Activated CD4-positive, alpha-beta memory T cell treated with anti-CD3 and anti-CD28 coated beads, Interleukin-2, amount 10 ng/mL, durations not matched to agents 7 days and 5 days (primary cell): ENCODE measurements at regions not wholly inside any gene's neighbourhood (a gene's known extent, or its start where the extent isn't known, plus 50 kb on each side); places are given as distances from the start of the nearest gene placed in this dataset.
"Not testable (repeated sequence)": the region's sequence is repeated elsewhere in the genome, so short reads cannot be mapped to it uniquely, and the experiment has no call there.

Experiments used
- CTCF ChIA-PET: fragments of 350-600 bp; sonication (Branson Sonifier 250); formaldehyde crosslinking; loops from one replicate; lab custom pipeline; 2021; ENCODE audit warnings: antibody characterized with exemption, inconsistent platforms; lab: Charles Lee
- POLR2A ChIA-PET: fragments of 350-600 bp; sonication (Branson Sonifier 250); formaldehyde crosslinking; loops from one replicate; lab custom pipeline; 2021; ENCODE audit warnings: antibody characterized with exemption; lab: Charles Lee
- DNase-seq: peaks from one replicate; pipeline ENCODE4 v3.0.0-alpha.2; 2020
- H3K27ac Mint-ChIP-seq: one replicate; pipeline ENCODE4 v1.8.0; 2021; ENCODE audit warnings: mild to moderate bottlenecking, mixed read lengths
- H3K27me3 Mint-ChIP-seq: one replicate; pipeline ENCODE4 v1.8.0; 2021; ENCODE audit warnings: mixed read lengths
- H3K36me3 Mint-ChIP-seq: one replicate; pipeline ENCODE4 v1.8.0; 2021; ENCODE audit warnings: low read depth, mixed read lengths
- H3K4me1 Mint-ChIP-seq: one replicate; pipeline ENCODE4 v1.8.0; 2021; ENCODE audit warnings: mixed read lengths
- H3K4me3 Mint-ChIP-seq: one replicate; pipeline ENCODE4 v1.8.0; 2021; ENCODE audit warnings: mild to moderate bottlenecking, mixed read lengths
- H3K9me3 Mint-ChIP-seq: one replicate; pipeline ENCODE4 v1.8.0; 2021; ENCODE audit warnings: mixed read lengths

DNA sequence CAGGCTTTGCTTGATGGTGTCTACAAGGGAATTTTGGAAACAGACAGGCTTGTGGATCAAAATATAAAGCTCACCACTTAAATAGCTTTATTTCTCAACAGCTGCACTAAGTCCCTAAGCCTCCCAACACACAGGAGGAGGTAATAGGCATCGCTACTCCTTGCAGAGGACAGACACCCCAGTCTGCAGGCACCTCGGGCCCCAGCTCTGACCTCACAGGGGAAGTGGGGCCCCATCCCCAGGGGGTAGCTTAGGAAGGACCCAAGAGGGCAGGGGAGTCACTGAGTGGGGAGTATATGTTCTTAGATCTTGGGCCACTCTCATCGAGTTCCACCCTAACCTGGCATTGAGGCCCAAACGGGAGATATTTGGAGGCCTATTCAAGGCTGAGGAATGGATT, 66.7 kb upstream of the XPA start:
- Mint-ChIP-seq H3K4me1 (no peaks in the 10 kb centered on the region), H3K27me3 (peaks cover 24% of the 10 kb centered on the region), H3K27ac (no peak overlapping the region), H3K9me3 (no peaks in the 10 kb centered on the region), H3K36me3 (no peaks in the 10 kb centered on the region), H3K4me3 (no peak overlapping the region)
- no peak for DNase-seq
- CTCF ChIA-PET = no interaction called here
- POLR2A ChIA-PET = no interaction called here

DNA sequence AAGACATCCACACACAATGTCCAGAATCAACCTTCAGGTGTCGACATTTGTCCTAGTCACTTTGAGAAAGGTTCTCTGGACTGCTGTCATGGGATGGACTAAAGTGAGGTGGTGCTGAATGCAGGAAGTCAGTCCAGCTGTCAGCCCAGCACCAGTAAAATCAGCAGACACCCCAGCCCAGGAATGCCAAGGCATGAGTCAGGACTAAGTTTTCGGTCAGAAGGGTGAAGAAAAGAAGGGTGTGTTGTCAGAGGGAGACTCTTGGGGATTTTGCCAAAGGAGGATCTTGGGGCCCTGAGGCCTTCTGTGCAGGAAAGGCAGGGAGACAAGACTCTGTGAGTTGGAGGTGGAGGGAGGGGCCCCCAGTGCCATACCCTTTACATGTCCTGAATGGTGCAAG, 69.0 kb upstream of the XPA start:
- ChIA-PET CTCF (interaction anchor here (0.6 kb wide), 1 partner anchor 74 kb away, joined by 3 read pairs; no protein-coding TSS in a partner anchor), POLR2A (no interaction called here)
- H3K4me1 Mint-ChIP-seq = no peaks in the 10 kb centered on the region
- H3K9me3 Mint-ChIP-seq = no peaks in the 10 kb centered on the region
- H3K27me3 Mint-ChIP-seq = peaks cover 31% of the 10 kb centered on the region
- no peak for DNase-seq
- H3K27ac Mint-ChIP-seq = no peak overlapping the region
- no peak overlapping the region for H3K4me3 Mint-ChIP-seq
- H3K36me3 Mint-ChIP-seq = no peaks in the 10 kb centered on the region

DNA sequence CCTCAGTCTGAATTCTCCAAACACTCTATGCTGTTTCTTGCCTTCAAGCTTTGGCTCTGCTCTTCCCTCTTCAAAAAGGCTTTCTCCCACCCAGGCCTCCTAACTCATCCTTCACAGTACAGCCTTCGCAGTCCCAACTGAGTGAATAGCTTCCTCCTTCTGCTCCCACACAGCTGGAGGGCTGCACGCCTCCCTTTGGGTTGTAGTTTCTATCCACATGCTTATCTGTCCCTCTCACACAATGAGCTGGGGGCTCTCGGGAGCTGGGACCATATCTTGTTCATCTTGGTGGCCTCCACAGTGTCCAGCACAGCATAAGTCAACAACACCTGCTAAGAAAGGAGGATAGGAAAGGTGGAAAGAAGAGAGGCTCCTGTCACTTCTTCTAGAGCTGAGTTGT, 69.5 kb upstream of the XPA start:
- Mint-ChIP-seq H3K4me3 (no peak overlapping the region), H3K9me3 (no peaks in the 10 kb centered on the region), H3K4me1 (no peaks in the 10 kb centered on the region), H3K27ac (no peak overlapping the region), H3K27me3 (peaks cover 27% of the 10 kb centered on the region), H3K36me3 (no peaks in the 10 kb centered on the region)
- ChIA-PET CTCF (interaction anchor here (0.6 to 0.7 kb wide), 2 partner anchors 74 to 493 kb away, joined by 3 read pairs; no protein-coding TSS in a partner anchor), POLR2A (no interaction called here)
- DNase-seq = no peak

DNA sequence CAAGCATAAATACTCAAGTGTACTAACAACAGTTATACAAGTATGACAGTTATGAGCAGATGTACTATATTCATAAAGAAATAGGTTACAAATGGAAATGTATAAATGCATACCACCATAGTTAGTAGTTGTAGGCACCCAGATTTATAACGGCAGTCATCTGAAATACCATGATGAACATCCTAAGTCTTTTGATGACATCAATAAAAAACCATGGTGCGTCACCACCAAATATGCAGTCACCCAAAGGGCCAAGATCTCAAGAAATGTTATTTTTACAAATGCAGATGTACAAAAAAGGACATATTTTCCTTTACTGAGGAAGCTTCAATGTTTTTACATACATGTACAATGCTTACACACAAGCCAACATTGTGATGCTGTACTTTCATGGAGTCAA, 70.8 kb upstream of the XPA start:
- no peak for DNase-seq
- ChIA-PET POLR2A (no interaction called here), CTCF (no interaction called here)
- no peak overlapping the region for H3K4me3 Mint-ChIP-seq
- H3K27me3 Mint-ChIP-seq = peaks cover 16% of the 10 kb centered on the region
- H3K27ac Mint-ChIP-seq = no peak overlapping the region
- H3K4me1 Mint-ChIP-seq = no peaks in the 10 kb centered on the region
- no peaks in the 10 kb centered on the region for H3K36me3 Mint-ChIP-seq
- no peaks in the 10 kb centered on the region for H3K9me3 Mint-ChIP-seq

DNA sequence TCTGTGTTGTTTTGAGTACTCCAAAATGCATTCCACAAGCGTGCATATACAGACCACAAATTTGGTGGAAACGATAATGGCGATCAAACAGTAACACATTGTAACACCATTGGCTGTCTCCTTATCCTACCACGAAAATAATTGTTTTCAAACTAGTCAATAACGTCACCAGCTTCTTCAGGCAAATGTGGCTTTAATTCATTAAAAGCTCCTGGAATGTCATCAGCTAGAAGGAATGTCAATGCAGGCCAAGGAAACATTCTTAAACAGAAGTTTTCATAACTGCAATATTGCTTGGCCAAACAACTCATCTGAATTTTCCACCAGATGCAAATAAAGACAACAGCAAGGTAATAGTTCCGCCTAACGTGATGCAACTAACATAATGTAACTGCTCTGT, 71.6 kb upstream of the XPA start:
- H3K9me3 Mint-ChIP-seq = no peaks in the 10 kb centered on the region
- H3K27me3 Mint-ChIP-seq = peaks cover 15% of the 10 kb centered on the region
- CTCF ChIA-PET = no interaction called here

DNA sequence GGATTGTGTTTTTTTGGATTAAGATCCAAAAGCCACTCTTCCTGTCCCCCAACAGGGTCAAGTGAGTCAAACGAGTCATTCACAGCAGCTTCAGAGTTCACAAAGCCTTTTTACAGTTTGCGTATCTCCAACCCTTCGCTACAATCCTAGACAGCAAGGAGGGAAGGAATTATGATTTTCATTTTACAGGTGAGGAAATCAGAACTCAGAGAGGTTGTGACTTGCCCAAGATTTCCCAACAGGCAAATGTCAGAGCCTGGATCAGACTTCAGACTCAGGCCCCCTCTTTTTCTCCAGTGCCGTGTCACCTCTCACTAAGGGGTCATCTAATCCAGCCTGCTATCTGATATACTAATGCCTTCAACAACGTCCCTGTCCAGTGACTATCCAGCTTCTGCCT, 72.1 kb upstream of the XPA start:
- DNase-seq = no peak
- peaks cover 18% of the 10 kb centered on the region for H3K27me3 Mint-ChIP-seq
- ChIA-PET CTCF (no interaction called here), POLR2A (no interaction called here)
- H3K27ac Mint-ChIP-seq = no peak overlapping the region
- no peak overlapping the region for H3K4me3 Mint-ChIP-seq
- H3K36me3 Mint-ChIP-seq = no peaks in the 10 kb centered on the region
- H3K4me1 Mint-ChIP-seq = no peaks in the 10 kb centered on the region
- no peaks in the 10 kb centered on the region for H3K9me3 Mint-ChIP-seq

More for the DNA sequence above, 71.6 kb upstream of the XPA start:
- no peak for DNase-seq
- Mint-ChIP-seq H3K36me3 (no peaks in the 10 kb centered on the region), H3K27ac (no peak overlapping the region), H3K4me1 (no peaks in the 10 kb centered on the region), H3K4me3 (no peak overlapping the region)
- POLR2A ChIA-PET = no interaction called here

DNA sequence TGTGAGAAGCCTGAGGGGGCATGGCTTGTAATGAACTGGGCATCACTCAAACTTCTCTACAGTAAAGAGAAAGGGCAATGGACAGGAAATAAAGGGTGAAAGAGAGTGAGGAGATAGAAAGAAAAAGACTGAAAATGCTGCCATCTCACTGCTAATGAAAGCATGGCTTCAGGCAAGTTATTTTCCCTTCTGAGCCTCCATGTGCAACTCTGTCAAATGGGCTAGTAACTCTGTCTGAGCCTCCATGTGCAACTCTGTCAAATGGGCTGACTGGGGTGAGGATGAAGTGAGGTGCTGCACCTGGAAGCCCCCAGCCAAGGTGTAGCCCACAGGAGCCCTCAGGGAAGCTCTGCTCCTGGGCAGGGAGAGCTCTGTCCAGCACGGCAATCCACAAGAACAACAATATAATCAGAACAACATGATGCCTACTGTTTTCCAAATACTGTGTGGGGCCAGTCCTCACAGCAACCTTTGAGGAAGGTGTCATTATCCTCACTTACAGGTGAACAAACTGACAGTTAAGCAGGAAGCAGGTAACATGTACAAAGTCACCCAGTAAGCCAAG, 73.8 kb upstream of the XPA start:
- ChIA-PET CTCF (no interaction called here), POLR2A (no interaction called here)
- Mint-ChIP-seq H3K27me3 (peaks cover 23% of the 10 kb centered on the region), H3K4me1 (no peaks in the 10 kb centered on the region), H3K27ac (no peak overlapping the region), H3K36me3 (no peaks in the 10 kb centered on the region), H3K9me3 (no peaks in the 10 kb centered on the region), H3K4me3 (no peak overlapping the region)
- no peak for DNase-seq

DNA sequence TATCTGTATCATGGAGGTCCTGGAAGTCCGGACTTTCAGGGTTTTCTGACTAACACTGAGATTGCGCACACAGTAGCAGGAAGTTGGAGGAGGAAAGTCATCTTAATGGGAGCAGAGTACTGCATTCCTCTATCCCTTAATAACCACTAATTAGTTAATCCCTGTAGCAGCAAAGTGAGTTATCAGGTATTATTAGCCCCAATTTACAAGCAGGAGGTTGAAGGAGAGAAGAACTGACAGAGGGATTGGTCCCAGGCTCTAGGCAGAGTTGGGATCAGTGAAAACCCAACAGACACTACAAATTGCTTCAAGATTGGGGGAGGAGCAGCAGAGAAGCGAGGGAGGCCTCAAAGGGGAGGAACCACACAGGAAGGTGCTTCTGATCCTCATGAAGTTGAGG, 74.5 kb upstream of the XPA start:
- no peak overlapping the region for H3K4me3 Mint-ChIP-seq
- H3K36me3 Mint-ChIP-seq = no peaks in the 10 kb centered on the region
- ChIA-PET POLR2A (no interaction called here), CTCF (no interaction called here)
- H3K9me3 Mint-ChIP-seq = no peaks in the 10 kb centered on the region
- no peak for DNase-seq
- H3K27ac Mint-ChIP-seq = no peak overlapping the region
- H3K4me1 Mint-ChIP-seq = no peaks in the 10 kb centered on the region
- H3K27me3 Mint-ChIP-seq = peaks cover 26% of the 10 kb centered on the region

DNA sequence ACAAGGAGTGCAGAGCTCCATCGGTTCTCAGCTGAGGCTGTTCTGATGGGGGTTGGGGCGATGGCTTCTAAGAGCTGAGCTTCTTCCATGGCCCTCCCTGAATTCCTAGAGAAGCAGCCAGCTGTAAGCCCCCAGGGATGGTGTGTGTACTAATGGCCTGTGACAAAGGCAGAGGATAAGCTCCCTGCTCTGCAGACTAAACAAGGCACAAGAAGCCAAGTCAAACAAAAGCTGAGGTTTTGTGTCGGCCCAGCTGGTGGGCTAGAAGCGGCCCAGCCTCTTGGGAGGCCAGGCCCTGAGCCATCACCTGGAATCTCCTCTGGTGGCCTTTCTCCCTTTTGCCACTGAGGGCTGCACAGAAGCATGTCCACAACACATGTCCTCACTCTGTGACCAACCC, 75.0 kb upstream of the XPA start:
- Mint-ChIP-seq H3K27me3 (peaks cover 26% of the 10 kb centered on the region), H3K27ac (no peak overlapping the region), H3K4me1 (no peaks in the 10 kb centered on the region), H3K9me3 (peaks cover under 1% of the 10 kb centered on the region), H3K36me3 (no peaks in the 10 kb centered on the region), H3K4me3 (no peak overlapping the region)
- CTCF ChIA-PET = no interaction called here
- POLR2A ChIA-PET = no interaction called here
- DNase-seq = no peak

DNA sequence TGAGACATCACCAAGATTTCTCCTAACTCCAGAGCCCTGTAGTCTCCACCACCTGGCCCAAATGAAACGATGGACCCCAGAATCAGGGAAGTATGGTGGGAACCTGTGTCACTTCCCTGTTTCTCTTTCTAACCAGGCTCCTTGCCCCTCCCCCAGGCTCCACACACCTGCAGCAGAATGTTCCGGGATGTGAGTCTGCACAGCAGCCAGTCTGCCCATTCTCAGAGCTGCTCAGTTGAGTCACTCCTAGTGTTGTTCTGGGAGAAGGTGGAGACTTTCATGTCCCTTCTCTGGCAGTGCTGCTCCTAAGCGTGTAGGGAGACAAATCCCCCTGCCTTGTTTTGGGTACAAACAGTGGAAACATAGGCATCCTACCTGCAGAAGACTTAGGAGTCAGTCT, 76.0 kb upstream of the XPA start:
- Mint-ChIP-seq H3K9me3 (peaks cover 8% of the 10 kb centered on the region), H3K36me3 (no peaks in the 10 kb centered on the region), H3K27me3 (peaks cover 28% of the 10 kb centered on the region), H3K4me1 (no peaks in the 10 kb centered on the region), H3K4me3 (no peak overlapping the region), H3K27ac (no peak overlapping the region)
- POLR2A ChIA-PET = no interaction called here
- DNase-seq = no peak
- CTCF ChIA-PET = no interaction called here

DNA sequence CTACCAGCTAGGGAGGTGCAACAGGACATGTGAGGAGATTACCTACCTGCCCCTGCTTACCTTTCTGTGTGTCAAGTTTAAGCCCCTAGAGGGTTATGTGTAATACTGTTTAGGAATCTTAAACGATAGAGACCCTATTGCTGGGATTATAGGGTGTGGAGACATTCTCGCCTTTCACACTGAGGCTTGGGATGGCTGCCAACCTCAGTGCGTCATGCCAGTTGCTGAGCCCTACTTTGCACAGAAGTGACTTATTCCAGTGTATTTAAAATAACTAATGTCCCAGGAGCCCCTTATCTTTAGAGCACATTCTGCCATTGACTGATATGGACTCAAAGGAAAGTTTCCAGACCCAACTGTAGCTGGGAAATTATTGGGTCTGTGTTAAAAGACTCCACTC, 76.6 kb upstream of the XPA start:
- H3K9me3 Mint-ChIP-seq = peaks cover 12% of the 10 kb centered on the region
- H3K4me1 Mint-ChIP-seq = no peaks in the 10 kb centered on the region
- DNase-seq = no peak
- POLR2A ChIA-PET = no interaction called here
- H3K36me3 Mint-ChIP-seq = no peaks in the 10 kb centered on the region
- H3K27ac Mint-ChIP-seq = no peak overlapping the region
- H3K27me3 Mint-ChIP-seq = peaks cover 28% of the 10 kb centered on the region
- CTCF ChIA-PET = no interaction called here
- H3K4me3 Mint-ChIP-seq = no peak overlapping the region

DNA sequence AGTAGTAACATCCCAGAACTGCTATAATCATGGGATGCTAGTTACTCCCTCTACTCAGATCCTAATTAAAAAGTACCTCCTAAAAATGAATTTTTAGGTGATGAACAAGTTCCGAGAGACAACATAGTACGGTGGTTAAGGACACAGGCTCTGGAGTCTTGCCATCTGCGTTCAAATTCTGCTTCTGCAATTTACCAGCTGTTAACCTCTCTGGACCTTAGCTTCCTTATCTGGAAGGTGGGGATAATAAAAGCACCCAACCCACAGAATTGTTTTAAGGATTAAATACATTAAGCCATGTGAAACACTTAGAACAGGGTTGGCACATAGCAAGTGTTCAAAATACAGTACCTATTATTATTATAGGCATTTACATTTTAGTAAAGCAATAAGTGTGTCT, 77.5 kb upstream of the XPA start:
- POLR2A ChIA-PET = no interaction called here
- no peak overlapping the region for H3K27ac Mint-ChIP-seq
- CTCF ChIA-PET = no interaction called here
- H3K4me3 Mint-ChIP-seq = no peak overlapping the region
- peaks cover 2% of the 10 kb centered on the region for H3K36me3 Mint-ChIP-seq
- H3K27me3 Mint-ChIP-seq = peaks cover 18% of the 10 kb centered on the region
- H3K4me1 Mint-ChIP-seq = no peaks in the 10 kb centered on the region
- peaks cover 17% of the 10 kb centered on the region for H3K9me3 Mint-ChIP-seq
- DNase-seq = no peak

DNA sequence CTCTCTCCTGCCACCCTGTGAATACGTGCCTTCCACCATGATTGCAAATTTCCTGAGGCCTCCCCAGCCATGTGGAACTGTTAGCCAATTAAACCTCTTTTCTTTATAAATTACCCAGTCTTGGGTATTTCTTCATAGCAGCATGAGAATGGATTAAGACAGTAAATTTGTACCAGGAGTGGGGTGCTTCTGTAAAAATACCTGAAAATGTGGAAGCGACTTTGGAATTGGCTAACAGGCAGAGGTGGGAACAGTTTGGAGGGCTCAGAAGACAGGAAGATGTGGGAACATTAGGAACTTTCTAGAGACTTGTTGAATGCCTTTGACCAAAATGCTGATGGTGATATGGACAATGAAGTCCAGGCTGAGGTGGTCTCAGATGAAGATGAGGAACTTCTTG, 74.3 kb upstream of the FOXE1 start:
- peaks cover 18% of the 10 kb centered on the region for H3K27me3 Mint-ChIP-seq
- DNase-seq, H3K4me3 Mint-ChIP-seq, POLR2A ChIA-PET, H3K27ac Mint-ChIP-seq, CTCF ChIA-PET, H3K36me3 Mint-ChIP-seq, H3K4me1 Mint-ChIP-seq: not testable (repeated sequence)
- H3K9me3 Mint-ChIP-seq = peaks cover 17% of the 10 kb centered on the region

DNA sequence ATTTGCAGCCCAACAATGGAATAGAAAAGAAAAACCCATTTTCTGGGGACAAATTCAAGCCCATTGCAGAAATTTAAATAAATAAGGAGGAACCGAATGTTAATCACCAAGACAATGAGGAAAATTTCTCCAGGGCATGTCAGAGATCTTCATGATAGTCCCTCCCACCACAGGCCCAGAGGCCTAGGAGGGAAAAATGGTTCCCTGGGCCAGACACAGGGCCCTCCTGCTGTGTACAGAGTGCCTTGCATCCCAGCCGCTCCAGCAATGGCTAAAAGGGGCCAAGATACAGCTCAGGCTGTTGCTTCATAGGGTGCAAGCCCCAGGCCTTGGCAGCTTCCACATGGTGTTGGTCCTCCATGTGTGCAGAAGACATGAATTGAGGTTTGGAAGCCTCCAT, 73.4 kb upstream of the FOXE1 start:
- peaks cover 2% of the 10 kb centered on the region for H3K36me3 Mint-ChIP-seq
- H3K27me3 Mint-ChIP-seq = peaks cover 15% of the 10 kb centered on the region
- H3K4me3 Mint-ChIP-seq = no peak overlapping the region
- H3K27ac Mint-ChIP-seq = no peak overlapping the region
- POLR2A ChIA-PET = no interaction called here
- CTCF ChIA-PET = no interaction called here
- no peaks in the 10 kb centered on the region for H3K4me1 Mint-ChIP-seq
- no peak for DNase-seq
- peaks cover 17% of the 10 kb centered on the region for H3K9me3 Mint-ChIP-seq
